NCI-H748 (cell line): ENCODE measurements at regions not wholly inside any gene's neighbourhood (a gene's known extent, or its start where the extent isn't known, plus 50 kb on each side); places are given as distances from the start of the nearest gene placed in this dataset.

Experiments
- DNase-seq: peaks from one replicate; lab custom pipeline; 2025; ENCODE audit not compliant: unreplicated experiment; lab: John Stamatoyannopoulos, UW

DNA sequence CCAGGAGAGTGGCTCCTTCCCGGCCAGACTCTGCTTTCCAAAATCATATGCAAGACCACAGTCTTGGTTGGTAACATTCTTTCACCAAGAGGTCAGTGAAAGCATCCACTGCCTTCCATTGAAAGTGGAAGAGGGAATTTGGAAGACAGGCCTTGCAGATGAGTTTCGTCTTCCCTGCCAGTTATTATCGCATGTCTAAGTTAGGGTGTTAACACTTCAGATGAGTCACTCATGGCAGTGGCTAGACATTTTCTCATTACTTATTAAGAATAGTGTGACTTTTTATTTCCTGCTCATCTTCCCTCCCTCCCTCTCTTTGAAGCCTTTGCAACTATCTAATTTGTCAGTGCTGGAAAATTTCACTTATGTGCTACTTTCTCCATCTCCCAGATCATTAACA lies 102.9 kb upstream of the EPB41L3 start:
- DNase-seq: no peak

DNA sequence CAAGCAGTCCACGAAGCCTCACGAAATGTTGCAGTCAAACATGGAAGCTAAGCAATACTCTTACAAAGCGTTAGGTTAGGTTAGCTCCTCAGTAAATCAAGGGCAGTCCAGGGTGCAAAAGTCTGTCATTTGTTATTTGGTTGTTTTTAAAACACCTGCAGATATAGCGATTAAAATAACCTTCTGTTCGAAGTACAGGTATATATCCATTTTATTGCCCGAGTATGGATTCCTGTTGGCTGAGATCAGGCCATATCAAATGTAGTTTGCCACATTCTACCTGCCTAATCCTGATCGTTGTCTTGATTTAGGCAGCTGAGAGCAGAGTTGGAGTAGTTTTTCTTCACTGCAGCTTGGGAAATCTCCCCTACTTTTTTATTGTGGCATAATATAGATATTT lies 99.5 kb upstream of the EPB41L3 start:
- no peak for DNase-seq

DNA sequence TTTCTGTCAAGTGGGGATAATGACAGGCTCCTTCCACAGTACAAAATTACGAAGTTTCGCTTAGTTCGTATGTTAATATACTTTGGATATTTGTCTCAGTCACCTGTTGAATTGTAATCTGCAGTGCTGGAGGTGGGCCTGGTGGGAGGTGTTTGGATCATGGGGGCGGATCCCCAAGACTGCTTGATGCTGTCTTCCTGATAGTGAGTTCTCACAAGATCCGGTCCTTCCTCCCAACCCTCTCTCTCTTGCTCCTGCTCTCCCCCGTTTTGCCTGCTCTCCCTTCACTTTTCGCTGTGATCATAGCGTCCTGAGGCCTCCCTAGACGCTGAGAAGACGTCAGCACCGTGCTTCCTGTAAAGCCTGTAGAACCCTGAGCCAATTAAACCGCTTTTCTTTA lies 97.1 kb upstream of the EPB41L3 start:
- DNase-seq: no peak

DNA sequence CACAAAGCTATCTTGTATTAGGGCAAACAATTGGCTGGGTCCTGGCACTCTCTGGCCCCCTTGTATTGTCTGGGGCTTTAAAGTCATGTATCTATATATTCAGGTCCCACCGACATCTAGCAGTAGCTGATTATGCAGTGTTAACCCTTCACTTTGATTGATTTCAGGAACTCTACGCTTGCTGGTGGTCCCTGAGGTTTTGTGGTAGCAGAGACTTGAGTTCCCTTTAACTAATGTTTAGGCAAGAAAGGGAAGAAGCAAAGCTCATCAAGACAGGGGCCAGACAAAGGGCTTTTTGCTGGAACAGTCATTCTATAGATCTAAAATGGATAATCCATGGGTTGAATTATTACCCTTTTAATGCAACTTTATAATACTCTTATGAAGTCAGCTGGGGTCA lies 95.3 kb upstream of the EPB41L3 start:
- DNase-seq: no peak

DNA sequence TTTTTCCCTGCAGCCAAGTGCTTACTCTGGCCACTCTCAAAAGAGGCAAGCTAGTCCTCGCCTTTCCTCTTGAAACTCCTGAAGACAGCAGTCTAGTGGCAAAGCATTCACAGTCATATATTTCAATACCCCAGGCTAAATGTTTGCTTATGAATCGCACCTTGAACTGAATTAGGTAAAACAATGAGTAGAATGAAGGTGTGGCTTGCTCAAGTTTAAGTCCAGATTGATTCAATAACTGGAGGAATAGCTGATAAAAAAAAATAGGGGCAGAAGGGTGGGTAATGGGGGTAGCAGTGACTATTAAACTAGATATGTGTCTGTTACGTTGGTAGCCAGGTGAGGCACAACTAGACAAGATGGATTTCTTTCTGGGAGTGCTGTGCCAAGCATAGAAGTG lies 88.2 kb upstream of the EPB41L3 start:
- DNase-seq: no peak

DNA sequence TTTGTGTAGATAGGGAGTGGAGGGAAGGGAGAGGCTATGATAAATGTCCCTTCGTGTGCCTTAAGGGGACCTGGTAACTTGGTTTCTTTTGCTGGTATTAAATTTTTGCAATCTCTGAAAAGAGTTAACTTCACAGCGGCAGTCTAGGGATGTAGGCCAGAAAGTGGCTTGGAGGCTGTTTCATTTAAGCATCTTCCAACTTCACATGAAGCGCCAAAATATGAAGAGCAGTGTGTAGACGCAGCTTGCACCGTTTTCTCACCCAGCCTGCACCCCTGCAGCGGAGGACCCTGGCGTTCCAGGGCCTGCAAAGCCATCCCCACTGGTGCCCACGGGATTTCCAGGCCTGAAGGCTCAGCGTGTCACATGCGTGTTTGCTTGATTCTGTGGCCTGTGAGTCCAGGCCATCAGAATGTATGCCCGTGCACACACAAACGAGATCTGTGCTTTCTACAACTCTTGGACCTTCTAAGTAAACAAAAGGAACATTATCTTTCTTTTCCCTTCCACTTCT lies 87.2 kb upstream of the EPB41L3 start:
- DNase-seq: no peak

DNA sequence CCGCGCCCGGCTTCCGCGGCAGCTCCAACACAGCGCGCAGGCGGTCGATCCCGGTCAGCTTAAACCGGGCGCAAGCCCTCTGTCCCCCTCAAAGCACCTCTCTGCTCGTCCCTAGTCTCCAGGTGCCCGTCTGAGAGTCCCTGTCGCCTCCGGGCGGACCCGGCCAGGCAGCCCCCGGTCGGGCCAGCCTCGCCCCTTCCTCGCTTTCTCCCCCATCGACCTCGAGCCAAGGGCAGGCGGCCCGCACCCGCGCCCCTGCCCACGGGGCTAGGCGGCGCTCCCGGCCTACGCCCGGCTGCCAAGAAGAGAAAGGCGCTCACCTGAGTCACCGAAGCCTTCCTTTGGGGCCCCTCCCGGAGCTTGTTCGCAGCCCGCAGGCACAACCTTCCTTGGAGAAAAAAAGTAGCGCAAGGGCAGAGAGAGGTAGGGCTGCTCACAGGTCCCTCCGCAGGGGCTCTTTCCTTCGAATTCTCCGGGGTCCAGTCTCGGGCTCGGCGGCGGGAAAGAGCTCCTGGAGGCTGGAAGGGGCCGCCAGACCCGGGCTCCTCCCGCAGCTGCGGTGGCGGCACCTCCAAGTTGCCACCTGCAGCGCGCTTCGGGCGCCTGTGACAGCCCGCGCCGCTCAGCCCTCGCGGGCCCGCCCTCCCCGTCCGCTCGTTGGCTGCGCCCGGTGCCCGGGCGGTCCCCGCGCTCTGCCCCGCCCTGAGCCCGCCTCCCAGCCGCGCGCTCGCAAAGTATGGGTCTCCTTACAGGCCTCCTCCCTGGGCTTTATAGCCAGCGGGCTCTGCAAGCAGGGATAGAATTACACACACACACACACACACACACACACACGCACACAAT lies 86.5 kb upstream of the EPB41L3 start:
- peak; percentile 90 for DNase-seq

DNA sequence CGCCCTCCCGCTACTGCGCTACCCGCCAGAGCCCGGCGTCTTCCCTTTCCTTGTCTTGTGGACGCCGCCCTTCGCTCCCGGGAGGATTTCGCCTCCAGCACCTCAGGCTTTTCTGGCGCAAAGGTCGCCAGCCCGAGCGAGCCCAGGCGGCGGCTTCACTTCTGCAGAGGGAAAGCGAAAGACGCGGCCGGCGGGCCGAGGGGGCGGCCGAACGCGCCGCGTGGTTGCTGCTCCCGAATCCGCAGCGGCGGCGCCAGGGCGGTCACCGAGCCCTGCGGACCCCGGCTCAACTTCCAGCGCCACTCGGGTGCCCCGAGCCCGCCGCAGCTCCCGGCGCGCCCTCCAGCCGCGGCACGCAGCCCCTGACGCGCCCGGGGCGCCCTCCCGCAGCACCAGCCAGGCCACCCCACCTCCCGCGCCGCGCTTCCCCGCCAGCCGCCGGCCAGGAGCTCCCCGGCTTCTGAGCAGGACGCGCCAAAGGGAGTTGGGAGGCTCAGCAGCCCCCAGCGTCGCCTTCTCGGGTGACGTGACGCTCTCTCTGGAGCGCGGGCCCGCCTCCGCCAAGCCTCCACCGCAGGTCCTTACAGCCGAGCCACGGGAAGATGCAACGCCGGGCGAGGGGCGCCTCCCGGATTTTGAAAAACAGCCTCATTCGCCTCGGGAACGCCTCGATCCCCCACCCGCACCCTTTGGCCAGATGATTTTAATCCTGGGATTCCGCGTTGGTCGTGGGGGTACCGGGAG lies 84.9 kb upstream of the EPB41L3 start:
- peak; percentile 62 for DNase-seq

DNA sequence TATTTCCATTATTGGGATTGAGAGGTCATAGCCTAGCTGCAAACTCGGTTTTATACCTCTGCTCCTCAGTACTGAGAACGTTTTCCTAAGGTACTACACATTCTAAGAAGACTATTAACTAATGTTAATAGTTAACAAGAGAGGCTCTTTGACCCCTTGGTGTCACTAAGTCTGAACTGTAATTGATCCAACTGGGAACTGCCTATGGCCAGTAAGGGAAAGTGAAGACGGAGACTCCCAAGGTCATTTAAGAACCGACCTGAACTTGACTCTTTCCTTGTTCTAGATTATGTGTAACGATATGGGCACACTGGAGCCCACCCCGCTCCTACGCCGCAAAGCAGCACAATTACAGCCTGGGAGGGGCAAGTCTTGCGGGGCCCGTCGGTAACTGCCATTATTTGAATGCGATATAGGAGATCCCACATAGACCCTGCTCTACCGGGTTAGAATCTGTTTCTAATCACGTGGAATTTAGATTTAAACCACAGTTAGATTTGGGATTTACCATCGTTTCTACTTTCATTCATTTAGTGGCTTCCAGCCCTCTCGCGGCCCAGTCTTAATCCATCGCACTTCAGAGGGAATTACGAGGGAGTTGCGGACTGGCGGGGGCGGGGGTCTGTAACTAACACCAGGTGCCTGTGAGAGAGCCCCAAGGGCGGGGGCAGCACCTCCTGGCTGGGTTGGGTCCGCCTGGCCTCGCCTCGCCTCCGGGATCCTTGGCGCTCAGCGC lies 84.1 kb upstream of the EPB41L3 start:
- no peak for DNase-seq

DNA sequence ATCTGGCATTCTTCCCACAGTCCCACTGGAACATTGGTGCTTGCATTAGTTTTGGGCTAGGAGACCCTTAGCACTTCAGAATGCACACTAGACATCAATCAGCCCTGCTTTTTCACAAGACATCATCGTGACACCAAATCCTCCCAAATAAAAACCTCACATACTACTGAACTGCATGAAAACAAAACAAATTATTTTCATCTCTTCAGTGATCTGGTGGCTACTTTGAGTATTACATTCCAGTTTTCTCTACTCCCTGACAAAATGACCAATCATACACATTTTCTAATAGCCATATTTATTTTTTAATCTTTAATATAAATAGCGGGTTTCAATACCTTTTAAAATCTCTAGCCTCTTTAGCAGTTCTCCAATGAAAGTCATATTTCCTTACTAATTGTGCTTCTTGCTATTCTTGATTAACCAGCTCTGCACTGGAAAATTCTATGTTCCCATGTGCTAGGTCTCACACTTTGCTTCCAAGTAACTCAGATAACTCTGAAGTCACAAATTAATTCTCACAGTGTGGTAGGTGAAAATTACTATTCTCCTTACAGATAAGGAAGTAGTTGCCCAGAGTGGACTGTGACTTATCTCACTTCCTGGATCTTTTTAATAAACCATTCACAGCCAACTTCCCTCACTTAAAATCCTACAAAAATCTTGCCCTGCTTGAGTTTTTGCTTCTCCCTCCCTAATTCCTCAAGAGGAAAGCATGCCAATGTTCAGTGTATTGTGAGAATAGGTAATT lies 82.5 kb upstream of the EPB41L3 start:
- DNase-seq: no peak

DNA sequence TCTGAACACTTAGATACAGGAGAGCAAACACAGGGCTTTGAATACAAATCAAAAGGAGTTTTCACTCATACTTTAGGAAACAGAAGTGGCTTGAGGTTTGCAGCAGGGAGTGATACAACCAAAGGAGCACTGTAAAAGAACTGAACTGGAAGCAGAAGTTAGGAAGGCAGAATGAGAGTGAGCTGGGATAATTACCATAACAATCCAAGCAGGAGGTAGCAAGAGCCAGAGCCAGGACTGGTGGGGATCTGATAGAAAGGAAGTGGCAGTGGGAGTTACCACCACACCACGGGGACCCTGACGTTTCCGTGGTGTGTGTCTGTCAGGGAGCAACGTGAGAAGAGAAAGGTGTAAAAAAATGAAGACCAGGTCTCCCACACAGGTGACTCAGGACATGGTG lies 81.3 kb upstream of the EPB41L3 start:
- DNase-seq: no peak

DNA sequence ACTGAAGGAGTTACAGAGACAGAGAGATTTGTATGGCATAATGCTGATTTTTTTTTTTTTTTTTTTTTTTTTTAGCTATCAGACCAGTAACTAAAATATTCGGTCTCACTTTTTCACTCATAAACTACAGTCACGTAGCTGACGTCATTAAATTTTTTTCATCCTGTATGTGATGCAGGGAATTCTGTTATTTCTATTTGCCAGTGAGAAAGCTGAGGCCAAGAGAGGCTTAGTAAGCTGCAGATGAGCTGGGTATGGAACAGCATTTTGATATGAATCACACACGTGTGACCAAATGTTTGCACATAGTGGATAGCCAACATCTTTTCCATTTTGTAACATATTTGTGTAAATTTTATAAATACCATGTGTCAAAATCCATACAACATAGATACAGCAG lies 79.1 kb upstream of the EPB41L3 start:
- no peak for DNase-seq

DNA sequence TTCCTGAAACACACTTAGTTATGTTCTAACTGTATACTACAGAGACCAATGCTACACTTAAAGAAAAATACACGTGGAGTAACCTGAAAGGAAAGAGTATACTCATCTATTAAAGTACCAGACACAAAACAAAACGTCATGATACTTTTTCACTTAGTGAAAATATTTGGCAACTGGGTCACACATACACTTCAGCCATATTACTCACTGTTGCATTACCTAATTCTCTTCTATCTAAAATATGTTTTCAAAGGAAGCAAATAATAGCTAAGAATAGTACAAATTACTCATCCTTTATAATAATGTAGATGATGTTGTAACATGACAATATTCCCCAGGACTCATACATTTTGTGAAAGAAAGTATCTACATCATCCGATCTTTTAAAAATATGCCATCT lies 76.5 kb upstream of the EPB41L3 start:
- DNase-seq: no peak

DNA sequence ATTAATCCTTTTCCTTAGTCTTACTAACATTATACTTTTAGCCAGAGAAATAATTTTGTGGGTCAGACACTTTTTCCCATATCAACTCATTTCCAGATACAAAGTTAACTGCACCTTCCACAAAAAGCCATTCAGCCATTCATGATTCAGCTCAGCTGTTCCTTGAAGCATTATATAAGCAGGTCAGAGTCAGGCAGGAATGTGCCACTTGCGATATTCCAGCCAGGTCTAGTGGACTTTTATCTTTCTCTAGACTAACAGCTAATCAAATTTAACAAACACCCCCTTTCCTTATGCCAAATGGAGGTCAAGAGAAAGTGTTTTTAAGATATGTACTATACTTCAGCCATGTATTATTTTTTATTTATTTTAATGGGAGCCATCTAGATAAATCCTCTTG lies 75.6 kb upstream of the EPB41L3 start:
- no peak for DNase-seq

DNA sequence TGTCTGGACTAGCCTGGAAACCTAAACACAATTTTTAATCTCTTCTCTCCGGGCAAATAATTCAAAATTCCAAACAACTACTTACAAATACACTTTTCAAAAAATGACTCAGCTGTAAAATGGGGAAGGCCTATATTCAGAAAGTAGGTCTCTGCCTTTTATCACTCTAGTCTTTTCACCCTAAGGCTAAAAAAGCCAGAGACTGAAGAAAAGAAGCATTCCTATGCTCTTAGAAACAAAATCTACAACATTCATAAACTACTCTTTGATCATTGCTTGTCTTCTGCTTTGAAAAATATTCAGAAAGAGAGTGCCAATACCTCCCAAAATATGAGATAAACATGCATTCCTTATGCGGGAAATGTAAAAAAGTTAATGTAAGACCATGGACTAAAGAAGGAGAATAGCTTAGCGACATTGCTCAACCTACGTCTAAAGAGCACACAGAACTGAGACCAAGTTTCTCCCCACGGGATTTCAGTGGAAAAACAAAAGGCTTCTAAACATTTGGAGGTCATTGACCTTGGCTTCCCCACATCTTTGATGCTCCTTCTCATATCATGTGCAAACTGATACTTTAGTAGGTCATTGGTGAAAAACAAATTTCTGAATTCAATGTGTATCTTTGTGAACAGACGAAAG lies 74.4 kb upstream of the EPB41L3 start:
- no peak for DNase-seq

DNA sequence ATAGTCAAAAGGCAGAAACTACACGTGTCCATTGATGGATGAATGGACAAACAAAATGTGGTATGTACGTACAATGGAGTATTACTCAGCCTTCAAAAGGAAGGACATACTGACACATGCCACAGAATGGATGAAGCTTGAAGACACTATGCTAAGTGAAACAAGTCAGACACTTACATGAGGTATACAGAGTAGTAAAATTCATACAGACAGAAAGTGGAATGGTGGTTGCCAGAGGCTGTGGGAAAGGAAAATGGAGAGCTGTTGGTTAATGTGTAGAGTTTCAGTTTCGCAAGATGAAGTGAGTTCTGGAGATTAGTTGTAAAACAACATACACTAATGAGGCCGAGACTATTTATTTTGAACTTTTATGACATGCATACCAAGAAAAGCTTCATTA lies 67.4 kb upstream of the EPB41L3 start:
- no peak for DNase-seq

DNA sequence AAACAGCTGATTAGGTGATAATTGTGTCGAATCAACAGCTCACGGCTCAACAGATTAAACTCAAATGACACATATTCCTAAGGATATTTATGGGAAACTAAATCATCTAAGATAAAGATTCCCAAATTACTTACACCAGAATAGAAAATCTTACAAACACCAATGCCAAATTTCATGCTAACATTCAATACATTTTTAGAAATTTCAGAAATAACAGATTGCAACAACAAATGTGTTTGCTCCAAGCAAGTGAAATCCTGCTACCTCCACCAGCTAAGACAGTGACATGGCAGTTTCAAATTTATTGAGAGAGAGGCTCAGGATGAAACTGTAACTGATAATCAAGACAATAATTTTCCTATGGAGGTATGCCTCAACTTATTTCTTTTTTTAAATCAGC lies 65.0 kb upstream of the EPB41L3 start:
- DNase-seq: no peak

DNA sequence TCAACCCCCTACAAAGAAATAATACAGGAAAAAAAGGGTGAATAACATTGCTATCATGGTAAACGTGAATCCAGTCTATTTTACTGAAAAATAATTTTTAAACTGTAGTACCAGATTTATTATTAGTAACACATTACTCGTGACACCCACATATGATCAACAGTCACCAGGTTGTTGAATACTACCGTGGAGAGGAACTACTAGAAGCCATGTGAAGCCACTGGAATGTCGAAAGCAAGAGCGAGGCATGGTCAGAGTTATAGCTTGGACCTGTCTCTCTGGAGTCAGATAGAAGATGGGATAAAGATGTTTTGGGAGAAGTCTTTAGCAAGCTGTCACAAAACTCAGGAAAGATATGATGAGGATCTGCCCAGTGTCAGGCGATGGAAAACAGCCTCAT lies 63.2 kb upstream of the EPB41L3 start:
- no peak for DNase-seq

DNA sequence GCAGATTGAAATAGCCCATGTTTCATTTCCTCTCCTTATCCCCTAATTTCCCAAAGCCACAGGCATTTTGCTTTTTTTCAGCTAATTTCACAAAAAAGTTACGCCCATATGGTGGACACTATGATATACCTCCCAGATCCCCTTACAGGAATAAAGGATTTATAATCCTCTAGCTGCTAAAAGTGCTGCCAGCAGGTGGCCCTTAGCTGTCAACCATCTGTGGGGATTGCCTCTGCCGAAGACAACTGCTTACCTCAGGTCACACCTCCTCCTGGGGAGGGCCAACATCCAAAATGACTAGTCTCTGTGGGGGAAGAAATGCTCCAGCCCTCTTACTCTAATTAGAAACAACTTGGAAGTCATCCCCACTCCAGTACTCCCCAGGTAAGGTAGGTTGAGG lies 61.0 kb upstream of the EPB41L3 start:
- no peak for DNase-seq

DNA sequence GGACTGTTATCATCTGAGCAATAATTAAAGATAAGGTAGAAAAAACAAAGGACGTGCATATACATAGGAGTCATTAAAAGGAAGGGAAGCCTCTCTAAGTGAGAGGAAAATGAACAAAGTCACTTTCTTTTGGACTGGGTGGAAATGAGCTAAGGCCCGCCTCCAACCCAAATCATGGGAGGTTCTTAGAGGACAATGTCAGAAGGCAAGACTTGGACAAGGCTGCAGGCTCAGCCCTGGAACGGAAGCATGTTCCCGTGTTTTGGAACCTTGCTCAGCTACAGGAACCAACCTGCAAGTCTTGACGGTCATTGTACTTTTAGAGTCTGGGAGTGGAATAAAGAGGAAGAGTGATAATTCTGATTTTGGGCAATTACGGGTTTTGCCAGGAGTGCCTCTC lies 59.4 kb upstream of the EPB41L3 start:
- DNase-seq: no peak
